Parathyroid adenoma (tissue), 2 donors: ENCODE measurements at regions not wholly inside any gene's neighbourhood (a gene's known extent, or its start where the extent isn't known, plus 50 kb on each side); places are given as distances from the start of the nearest gene placed in this dataset.

ENCODE experiments used
- H2AFZ ChIP-seq: fragments of 300-600 bp; sonication (generic); one replicate; pipeline ENCODE4 v1.7.0; 2017; ENCODE audit warnings: antibody characterized with exemption, mild to moderate bottlenecking
- H3K27ac ChIP-seq: fragments of 300-600 bp; sonication (generic); one replicate; pipeline ENCODE4 v1.7.0; 2017
- H3K27me3 ChIP-seq: fragments of 300-600 bp; sonication (generic); one replicate; pipeline ENCODE4 v1.7.0; 2017; ENCODE audit warnings: low read length; ENCODE audit not compliant: control insufficient read depth, insufficient read depth
- H3K36me3 ChIP-seq: fragments of 300-600 bp; sonication (generic); one replicate; pipeline ENCODE4 v1.7.0; 2017; ENCODE audit warnings: low read length; ENCODE audit not compliant: control insufficient read depth, insufficient read depth
- H3K4me1 ChIP-seq: fragments of 300-600 bp; sonication (generic); one replicate; pipeline ENCODE4 v1.7.0; 2017; ENCODE audit warnings: control low read depth
- H3K4me2 ChIP-seq: fragments of 300-600 bp; sonication (generic); one replicate; pipeline ENCODE4 v1.7.0; 2017; ENCODE audit warnings: low read length
- H3K4me3 ChIP-seq: fragments of 300-600 bp; sonication (generic); one replicate; pipeline ENCODE4 v1.7.0; 2017; ENCODE audit warnings: low read depth, low read length
- H3K79me2 ChIP-seq: fragments of 300-600 bp; sonication (generic); one replicate; pipeline ENCODE4 v1.7.0; 2017; ENCODE audit warnings: control low read depth
- H3K9ac ChIP-seq: fragments of 300-600 bp; sonication (generic); one replicate; pipeline ENCODE4 v1.7.0; 2017; ENCODE audit warnings: mild to moderate bottlenecking
- H3K9me3 ChIP-seq: fragments of 300-600 bp; sonication (generic); one replicate; pipeline ENCODE4 v1.7.0; 2017; ENCODE audit warnings: low read length; ENCODE audit not compliant: control insufficient read depth
- CTCF ChIP-seq: fragments of 300-600 bp; sonication (generic); IDR thresholded peaks from one replicate; pipeline ENCODE4 v1.7.0; 2017; ENCODE audit warnings: antibody characterized with exemption, mild to moderate bottlenecking
- donor health status: primary hyperparathyroidism.

GRCh38 chr9:135342206-135343130 lies 137.1 kb upstream of the PPP1R26 start:
- no peak overlapping the region for H2AFZ ChIP-seq
- TF ChIP-seq CTCF, result no peak
- H3K4me3 ChIP-seq, result no peak overlapping the region
- H3K9ac ChIP-seq, result no peak overlapping the region
- H3K27ac ChIP-seq, result no peak overlapping the region
- no peaks in the 10 kb centered on the region for H3K36me3 ChIP-seq
- H3K79me2 ChIP-seq, result no peaks in the 10 kb centered on the region
- no peaks in the 10 kb centered on the region for H3K4me1 ChIP-seq
- no peak overlapping the region for H3K4me2 ChIP-seq
- no peaks in the 10 kb centered on the region for H3K9me3 ChIP-seq
- no peaks in the 10 kb centered on the region for H3K27me3 ChIP-seq

DNA sequence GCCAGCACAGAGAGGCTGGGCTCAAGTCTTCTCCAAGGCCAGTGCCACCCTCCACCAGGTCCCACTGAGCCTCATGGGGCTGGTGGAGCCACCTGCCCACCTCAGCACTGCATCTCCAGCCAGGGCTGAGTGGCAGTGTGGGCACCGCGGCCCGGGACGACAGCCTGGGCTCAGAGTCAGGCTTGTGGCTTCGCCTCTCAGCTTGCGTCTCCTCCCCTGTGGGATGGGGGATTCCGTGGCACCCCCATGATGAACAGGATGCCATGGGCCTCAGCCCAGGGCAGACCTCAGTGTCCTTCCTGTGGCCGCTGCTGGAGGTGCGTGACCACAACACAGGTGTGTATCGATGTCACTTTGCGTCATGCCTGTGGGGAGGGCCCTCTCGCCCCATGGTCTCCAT lies 136.4 kb upstream of the PPP1R26 start:
- TF ChIP-seq CTCF, result no peak
- no peaks in the 10 kb centered on the region for H3K36me3 ChIP-seq
- H3K4me3 ChIP-seq, result no peak overlapping the region
- no peaks in the 10 kb centered on the region for H3K27me3 ChIP-seq
- H3K9ac ChIP-seq, result no peak overlapping the region
- no peak overlapping the region for H2AFZ ChIP-seq
- no peak overlapping the region for H3K4me2 ChIP-seq
- no peaks in the 10 kb centered on the region for H3K9me3 ChIP-seq
- H3K27ac ChIP-seq, result no peak overlapping the region
- H3K4me1 ChIP-seq, result no peaks in the 10 kb centered on the region
- no peaks in the 10 kb centered on the region for H3K79me2 ChIP-seq

DNA sequence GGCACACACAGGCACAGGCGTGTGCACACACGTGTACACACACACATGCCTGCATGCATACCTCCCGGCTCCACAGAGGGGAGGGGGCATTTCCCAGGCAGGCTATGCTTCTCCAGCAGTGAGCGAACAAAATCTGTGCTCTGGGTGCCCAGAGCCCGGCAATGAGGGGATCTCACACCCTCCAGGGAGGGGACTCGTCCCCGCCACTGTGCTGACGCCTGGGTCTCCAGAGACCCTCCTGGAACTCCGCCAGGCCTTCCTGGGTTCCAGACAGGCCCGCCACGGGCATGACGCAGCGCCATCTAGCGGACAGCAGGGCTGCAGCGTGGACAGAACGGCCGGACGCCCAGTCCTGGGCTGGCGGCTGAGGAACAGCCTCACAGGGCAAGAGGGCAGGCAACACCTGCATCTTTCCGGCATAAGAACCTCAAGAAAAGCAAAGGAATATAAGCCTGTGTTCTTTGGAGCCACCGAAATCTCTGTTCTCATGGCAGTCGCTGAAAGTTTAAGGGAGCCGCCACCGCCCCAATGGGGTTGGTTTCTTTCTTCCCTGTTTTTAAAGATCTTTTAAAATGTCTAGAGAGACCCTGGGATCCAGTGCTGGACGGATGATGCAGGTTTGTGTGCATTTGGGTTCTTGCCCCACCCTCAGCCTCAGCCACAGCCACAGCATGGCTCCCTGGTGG lies 135.6 kb upstream of the PPP1R26 start:
- no peaks in the 10 kb centered on the region for H3K9me3 ChIP-seq
- H2AFZ ChIP-seq, result no peak overlapping the region
- H3K9ac ChIP-seq, result no peak overlapping the region
- H3K79me2 ChIP-seq, result no peaks in the 10 kb centered on the region
- H3K4me1 ChIP-seq, result no peaks in the 10 kb centered on the region
- H3K36me3 ChIP-seq, result no peaks in the 10 kb centered on the region
- no peak overlapping the region for H3K27ac ChIP-seq
- H3K27me3 ChIP-seq, result no peaks in the 10 kb centered on the region
- H3K4me3 ChIP-seq, result no peak overlapping the region
- peak; percentile 72 for TF ChIP-seq CTCF
- H3K4me2 ChIP-seq, result no peak overlapping the region

DNA sequence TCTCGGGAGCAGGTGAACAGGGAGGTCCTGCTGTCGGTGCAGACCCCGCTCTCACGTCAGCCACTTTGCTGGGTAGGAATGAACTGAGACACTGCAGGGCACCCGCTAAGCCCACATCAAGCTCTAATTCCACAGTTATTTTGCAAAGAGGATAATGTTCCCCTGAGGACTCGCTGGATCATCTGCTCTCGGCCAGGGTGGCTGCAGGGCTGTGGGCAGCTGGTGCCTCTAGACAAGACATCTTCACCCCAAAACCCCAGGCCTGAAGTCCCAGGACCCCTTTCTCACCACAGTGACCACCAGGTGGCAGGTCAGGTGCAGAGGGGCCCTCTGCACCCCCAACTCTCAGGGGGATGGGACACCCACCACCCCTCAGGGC lies 135.1 kb upstream of the PPP1R26 start:
- Histone ChIP-seq H3K4me1 (no peaks in the 10 kb centered on the region), H3K27me3 (no peaks in the 10 kb centered on the region), H3K4me2 (no peak overlapping the region), H3K9me3 (no peaks in the 10 kb centered on the region), H3K79me2 (no peaks in the 10 kb centered on the region), H3K9ac (no peak overlapping the region), H2AFZ (no peak overlapping the region), H3K36me3 (no peaks in the 10 kb centered on the region), H3K27ac (no peak overlapping the region), H3K4me3 (no peak overlapping the region)
- TF ChIP-seq CTCF, result no peak
